ENCODE measurements at regions not wholly inside any gene's neighbourhood (a gene's known extent, or its start where the extent isn't known, plus 50 kb on each side); places are given as distances from the start of the nearest gene placed in this dataset.

DNA sequence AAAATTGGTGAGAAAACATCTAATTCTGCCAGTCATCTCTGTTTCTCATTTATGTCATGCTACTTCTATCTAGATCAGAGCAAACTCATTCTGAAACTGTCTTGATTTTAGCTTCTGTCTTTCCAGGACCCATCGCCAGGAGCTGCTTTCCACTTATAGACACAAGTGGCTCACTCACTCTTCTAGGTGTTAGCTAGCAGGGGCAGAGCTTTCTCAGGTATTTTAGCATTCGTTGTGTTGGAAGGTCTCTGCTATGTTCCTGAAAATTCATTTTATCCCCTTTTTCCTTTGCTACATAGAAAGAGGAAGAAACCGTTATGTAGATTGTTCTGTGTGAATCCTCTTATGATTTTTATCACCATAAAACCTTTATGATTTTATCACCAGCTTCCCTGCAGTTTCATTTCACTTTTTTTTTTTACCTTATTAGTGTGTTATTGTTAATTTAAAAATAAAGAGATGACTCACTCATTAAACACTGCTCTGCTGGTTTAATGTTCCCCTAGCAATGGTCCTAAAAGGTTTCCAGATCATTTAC, 246.6 kb upstream of the AADAT start (continued):
- TF ChIP-seq ETS1 (IDR thresholded peaks at IDR 0.05) (no peak), REST (IDR thresholded peaks at IDR 0.05; ENCODE audit: unreplicated experiment) (no peak), CTCF (conservative IDR thresholded peaks at IDR 0.05; ENCODE audit: low read depth in 2 of 2) (no peak), JUNB (IDR thresholded peaks at IDR 0.05; ENCODE audit: unreplicated experiment) (no peak), CREB1 (CRISPR knock-in tag; IDR thresholded peaks at IDR 0.05; ENCODE audit: low read depth) (no peak), ZNF114 (CRISPR knock-in tag; IDR thresholded peaks at IDR 0.05) (no peak)

GRCh38 chr4:170325599-170325998, 235.8 kb upstream of the AADAT start:
- Histone ChIP-seq H4K20me1 (replicated peaks; ENCODE audit: insufficient read depth) (no peaks in the 10 kb centered on the region), H3F3A (replicated peaks; ENCODE audit: low read depth) (no peaks in the 10 kb centered on the region), H3K27ac (ENCODE audit: low read depth) (no peak overlapping the region), H3K79me2 (replicated peaks; ENCODE audit: insufficient read depth) (no peaks in the 10 kb centered on the region), H3K4me3 (no peak overlapping the region), H3K4me1 (ENCODE audit: insufficient read depth) (no peaks in the 10 kb centered on the region), H3K27me3 (ENCODE audit: insufficient read depth) (no peaks in the 10 kb centered on the region), H2AFZ (no peak overlapping the region), H3K9me2 (ENCODE audit: insufficient read depth) (peaks cover 4% of the 10 kb centered on the region; the same call in 1 of the 2 replicates), H3K4me2 (no peak overlapping the region), H3K36me3 (ENCODE audit: insufficient read depth) (no peaks in the 10 kb centered on the region)
- Mint-ChIP-seq H3K9me3 (peaks cover 27% of the 10 kb centered on the region), H3K4me1 (no peaks in the 10 kb centered on the region), H3K4me3 (no peak overlapping the region), H3K27ac (no peak overlapping the region), H3K36me3 (ENCODE audit: low read depth) (peaks cover 3% of the 10 kb centered on the region; the same call in 1 of the 3 replicates), H3K27me3 (ENCODE audit: insufficient read depth, low read depth, poor library complexity) (no peaks in the 10 kb centered on the region)
- ATAC-seq (no peak), DNase-seq (ENCODE audit: low spot score) (no peak)
- TF ChIP-seq POLR2AphosphoS5 (IDR thresholded peaks at IDR 0.05; ENCODE audit: low read depth) (no peak), JUNB (IDR thresholded peaks at IDR 0.05; ENCODE audit: unreplicated experiment) (no peak), ZNF331 (CRISPR knock-in tag; IDR thresholded peaks at IDR 0.05; ENCODE audit: low read depth) (no peak), ZNF462 (CRISPR knock-in tag; IDR thresholded peaks at IDR 0.05) (no peak)

Data from GM23338 (cell line).